Muscle layer of duodenum (tissue), 2 donors: ENCODE measurements at regions not wholly inside any gene's neighbourhood (a gene's known extent, or its start where the extent isn't known, plus 50 kb on each side); places are given as distances from the start of the nearest gene placed in this dataset.

Source experiments
- H3K27ac ChIP-seq: one replicate; pipeline ENCODE4 v1.7.0; 2013; ENCODE audit warnings: mild to moderate bottlenecking, low read length
- H3K27me3 ChIP-seq: one replicate; pipeline ENCODE4 v1.7.0; 2013; ENCODE audit warnings: low read depth, mild to moderate bottlenecking, control low read depth, low read length
- H3K36me3 ChIP-seq, 2 donors: one replicate each; pipeline ENCODE4 v1.7.0; 2013; ENCODE audit warnings: low read length in 2 of 2, control low read depth in 1 of 2, mild to moderate bottlenecking in 1 of 2; ENCODE audit not compliant: insufficient read depth in 2 of 2, control insufficient read depth in 1 of 2
- H3K4me1 ChIP-seq, 2 donors: one replicate each; pipeline ENCODE4 v1.7.0; 2013; ENCODE audit warnings: low read length in 2 of 2, mild to moderate bottlenecking in 2 of 2, control low read depth in 1 of 2, moderate library complexity in 1 of 2; ENCODE audit not compliant: insufficient read depth in 2 of 2, control insufficient read depth in 1 of 2
- H3K4me3 ChIP-seq, 2 donors: one replicate each; pipeline ENCODE4 v1.7.0; 2013; ENCODE audit warnings: low read length in 2 of 2, low read depth in 1 of 2, mild to moderate bottlenecking in 1 of 2
- H3K9me3 ChIP-seq, 2 donors: one replicate each; pipeline ENCODE4 v1.7.0; 2013; ENCODE audit warnings: low read length in 2 of 2, control low read depth in 1 of 2, mild to moderate bottlenecking in 1 of 2; ENCODE audit not compliant: control insufficient read depth in 1 of 2
- donor health status: healthy.

- Histone ChIP-seq H3K27ac (no peak overlapping the region), H3K4me1 (peaks cover 0 to 6% of the 10 kb centered on the region in 2 donors), H3K27me3 (no peaks in the 10 kb centered on the region), H3K4me3 (no peak overlapping the region), H3K9me3 (no peaks in the 10 kb centered on the region), H3K36me3 (no peaks in the 10 kb centered on the region)
These were observed 122.7 kb upstream of the ZFHX3 start for GRCh38 chr16:73170612-73171038.

- peaks cover 0 to under 1% of the 10 kb centered on the region in 2 donors for H3K4me1 ChIP-seq
- H3K36me3 ChIP-seq = no peaks in the 10 kb centered on the region
- H3K27ac ChIP-seq = peak overlapping the region; percentile 57
- H3K9me3 ChIP-seq = no peaks in the 10 kb centered on the region
- peak overlapping the region; percentile 21 to 36 for H3K4me3 ChIP-seq
- no peaks in the 10 kb centered on the region for H3K27me3 ChIP-seq
These were observed 119.1 kb upstream of the ZFHX3 start for GRCh38 chr16:73166947-73167550.

GRCh38 chr16:73166441-73166851 lies 118.5 kb upstream of the ZFHX3 start:
- Histone ChIP-seq H3K27me3 (no peaks in the 10 kb centered on the region), H3K36me3 (no peaks in the 10 kb centered on the region), H3K4me3 (peak overlapping the region; percentile 21 to 36), H3K9me3 (no peaks in the 10 kb centered on the region), H3K4me1 (no peaks in the 10 kb centered on the region), H3K27ac (peak overlapping the region; percentile 57)

GRCh38 chr16:73163238-73163815 lies 115.4 kb upstream of the ZFHX3 start:
- H3K27ac ChIP-seq = no peak overlapping the region
- H3K36me3 ChIP-seq = no peaks in the 10 kb centered on the region
- H3K9me3 ChIP-seq = no peaks in the 10 kb centered on the region
- H3K27me3 ChIP-seq = no peaks in the 10 kb centered on the region
- H3K4me3 ChIP-seq = no peak overlapping the region
- no peaks in the 10 kb centered on the region for H3K4me1 ChIP-seq

- Histone ChIP-seq H3K4me1 (no peaks in the 10 kb centered on the region), H3K36me3 (no peaks in the 10 kb centered on the region), H3K4me3 (no peak overlapping the region), H3K9me3 (no peaks in the 10 kb centered on the region), H3K27ac (no peak overlapping the region), H3K27me3 (no peaks in the 10 kb centered on the region)
These were observed 114.0 kb upstream of the ZFHX3 start for GRCh38 chr16:73161977-73162376.

GRCh38 chr16:73159296-73159695 lies 111.4 kb upstream of the ZFHX3 start:
- Histone ChIP-seq H3K27ac (no peak overlapping the region), H3K4me1 (no peaks in the 10 kb centered on the region), H3K27me3 (no peaks in the 10 kb centered on the region), H3K36me3 (no peaks in the 10 kb centered on the region), H3K4me3 (no peak overlapping the region), H3K9me3 (no peaks in the 10 kb centered on the region)

GRCh38 chr16:73157861-73158260 lies 109.9 kb upstream of the ZFHX3 start:
- Histone ChIP-seq H3K27me3 (no peaks in the 10 kb centered on the region), H3K27ac (peak overlapping the region; percentile 23), H3K4me1 (no peaks in the 10 kb centered on the region), H3K9me3 (no peaks in the 10 kb centered on the region), H3K4me3 (no peak overlapping the region), H3K36me3 (no peaks in the 10 kb centered on the region)

GRCh38 chr16:73154063-73154870 lies 106.3 kb upstream of the ZFHX3 start:
- H3K4me3 ChIP-seq = no peak overlapping the region
- no peaks in the 10 kb centered on the region for H3K4me1 ChIP-seq
- H3K27ac ChIP-seq = no peak overlapping the region

GRCh38 chr16:73152386-73153125 lies 104.6 kb upstream of the ZFHX3 start:
- H3K27me3 ChIP-seq = no peaks in the 10 kb centered on the region
- no peak overlapping the region for H3K4me3 ChIP-seq
- no peaks in the 10 kb centered on the region for H3K4me1 ChIP-seq
- no peaks in the 10 kb centered on the region for H3K36me3 ChIP-seq
- no peaks in the 10 kb centered on the region for H3K9me3 ChIP-seq
- no peak overlapping the region for H3K27ac ChIP-seq

More at GRCh38 chr16:73154063-73154870, 106.3 kb upstream of the ZFHX3 start:
- no peaks in the 10 kb centered on the region for H3K27me3 ChIP-seq
- H3K9me3 ChIP-seq = no peaks in the 10 kb centered on the region
- H3K36me3 ChIP-seq = no peaks in the 10 kb centered on the region

GRCh38 chr16:73151941-73152340 lies 104.0 kb upstream of the ZFHX3 start:
- Histone ChIP-seq H3K36me3 (no peaks in the 10 kb centered on the region), H3K27me3 (no peaks in the 10 kb centered on the region), H3K4me1 (no peaks in the 10 kb centered on the region), H3K27ac (no peak overlapping the region), H3K9me3 (no peaks in the 10 kb centered on the region), H3K4me3 (no peak overlapping the region)

- Histone ChIP-seq H3K27ac (no peak overlapping the region), H3K27me3 (no peaks in the 10 kb centered on the region), H3K9me3 (no peaks in the 10 kb centered on the region), H3K36me3 (no peaks in the 10 kb centered on the region), H3K4me3 (no peak overlapping the region), H3K4me1 (no peaks in the 10 kb centered on the region)
These were observed 103.3 kb upstream of the ZFHX3 start for GRCh38 chr16:73151225-73151624.
